ENCODE measurements at regions not wholly inside any gene's neighbourhood (a gene's known extent, or its start where the extent isn't known, plus 50 kb on each side); places are given as distances from the start of the nearest gene placed in this dataset.
"Not testable (repeated sequence)": the region's sequence is repeated elsewhere in the genome, so short reads cannot be mapped to it uniquely, and the experiment has no call there.

DNA sequence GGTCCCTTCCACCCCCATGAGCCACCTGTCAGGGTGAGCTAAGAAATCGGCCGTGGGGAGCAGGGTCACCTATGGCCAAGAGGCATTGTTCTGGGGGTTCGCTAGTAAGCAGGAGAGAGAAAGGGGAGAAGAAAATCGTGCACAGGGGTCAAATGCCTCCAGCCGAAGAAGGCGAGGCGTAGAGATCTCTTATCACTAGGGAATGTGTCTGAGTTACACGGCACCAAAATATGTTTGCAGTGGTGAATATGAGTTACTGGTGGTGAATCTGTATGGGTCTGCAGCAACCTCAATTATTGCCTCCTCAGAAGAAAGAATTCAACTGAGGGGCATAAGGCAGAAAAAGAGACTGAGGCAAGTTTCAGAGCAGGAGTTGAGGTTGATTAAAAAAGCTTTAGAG is 54.2 kb upstream of the RABGAP1L start:
- no peak for DNase-seq

- no peak for DNase-seq
Observed at GRCh38 chr1:174103766-174104165, 55.6 kb upstream of the RABGAP1L start.

GRCh38 chr1:174101976-174102375 is 57.3 kb upstream of the RABGAP1L start:
- DNase-seq = not testable (repeated sequence)

DNA sequence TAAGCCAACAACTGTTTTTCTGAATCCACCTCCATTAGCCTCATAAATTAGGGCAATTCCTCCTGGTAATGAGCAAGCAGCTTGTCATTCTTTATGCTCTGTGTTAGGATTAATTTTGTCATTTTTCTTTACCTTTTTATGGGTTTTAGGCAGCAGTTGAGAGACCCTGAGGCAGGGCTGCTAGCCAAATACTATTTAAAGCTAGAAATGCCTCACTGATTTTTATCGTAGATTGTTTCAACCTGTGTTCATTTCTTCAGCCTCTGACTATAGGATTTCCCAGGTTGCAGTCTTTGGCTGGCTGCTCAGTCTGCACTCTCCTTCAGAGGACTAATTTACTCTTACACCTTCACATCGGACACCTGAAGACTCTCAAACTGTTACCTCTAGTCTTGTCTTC is 61.9 kb upstream of the RABGAP1L start:
- DNase-seq = no peak

GRCh38 chr1:174093789-174094188 is 65.5 kb upstream of the RABGAP1L start:
- DNase-seq = not testable (repeated sequence)

DNA sequence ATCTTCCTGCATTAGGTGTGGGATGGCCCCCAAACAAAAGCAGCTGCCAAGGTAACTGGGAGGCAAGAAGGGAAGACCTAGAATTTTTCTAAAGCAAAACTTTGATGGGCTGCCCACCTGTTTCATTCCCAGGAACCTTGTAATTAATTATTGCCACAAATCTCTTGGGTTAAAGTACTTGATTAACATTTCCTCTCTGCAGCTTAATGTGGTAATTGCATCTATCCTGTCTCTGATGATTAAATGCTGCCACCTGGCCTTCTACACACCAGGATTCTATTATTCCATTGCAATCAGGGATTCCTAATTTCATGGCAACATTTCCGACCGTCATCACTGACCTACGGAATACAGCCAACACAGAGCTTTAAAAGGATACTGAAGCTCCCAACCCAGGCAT is 68.3 kb upstream of the RC3H1 start:
- no peak for DNase-seq

- DNase-seq = no peak
Observed at GRCh38 chr1:174080819-174081218, 58.7 kb upstream of the RC3H1 start.

GRCh38 chr1:174079796-174080195 is 57.6 kb upstream of the RC3H1 start:
- DNase-seq = no peak

GRCh38 chr1:174078916-174079315 is 56.8 kb upstream of the RC3H1 start:
- DNase-seq = not testable (repeated sequence)

DNA sequence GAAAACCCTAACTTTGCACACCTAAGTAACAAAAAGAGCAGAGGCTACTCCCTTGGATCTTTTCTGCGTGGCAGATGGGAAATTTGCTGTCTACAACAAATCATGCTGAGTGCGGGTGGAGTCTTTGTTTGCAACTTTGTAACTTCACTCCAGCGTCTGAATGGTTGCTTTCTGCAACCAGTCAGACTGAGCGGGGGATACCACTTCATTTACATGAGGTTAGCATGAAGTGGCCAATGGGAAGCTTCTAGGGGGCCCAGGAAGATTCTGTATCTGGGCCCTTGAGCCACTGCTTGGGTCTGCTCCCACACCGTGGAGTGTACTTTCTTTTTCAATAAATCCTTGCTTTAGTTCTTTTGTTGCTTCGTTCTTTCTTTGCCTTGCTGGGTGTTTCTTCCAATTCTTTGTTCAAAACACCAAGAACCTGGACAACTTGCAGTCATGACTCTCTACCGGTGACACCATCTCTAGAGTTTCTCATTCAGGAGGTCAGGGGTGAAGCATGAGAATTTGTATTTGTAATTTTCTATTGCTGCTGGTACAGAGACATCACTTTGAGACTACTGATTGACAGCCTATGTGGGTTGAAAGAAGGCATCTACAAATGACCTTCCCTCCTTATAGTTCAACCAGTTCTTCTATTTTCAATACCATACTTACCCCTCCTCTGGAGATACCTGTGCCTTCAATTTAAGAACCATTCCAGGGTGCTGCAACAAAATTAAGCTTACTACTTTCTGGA is 55.8 kb upstream of the RC3H1 start:
- DNase-seq = no peak

GRCh38 chr1:174075245-174075692 is 53.1 kb upstream of the RC3H1 start:
- no peak for DNase-seq

DNA sequence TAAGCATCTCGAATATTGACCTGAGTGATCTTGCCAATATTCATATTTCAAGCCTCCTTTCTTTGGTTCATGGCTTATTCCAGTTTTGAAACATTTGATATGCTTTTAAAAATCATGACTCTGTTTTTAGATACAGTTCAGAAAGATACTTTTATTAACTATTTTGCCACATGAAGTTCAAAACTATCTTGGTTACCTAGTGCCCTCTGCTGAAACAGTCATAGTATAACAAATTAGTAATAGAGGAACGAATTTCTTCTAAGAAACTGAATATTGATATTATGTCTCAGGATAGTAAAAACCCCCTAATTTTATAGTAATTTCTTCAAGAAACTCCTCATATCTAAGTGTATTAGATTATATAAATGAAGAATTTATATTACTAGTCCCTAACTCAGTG is 52.6 kb upstream of the RC3H1 start:
- peak in 1 of 2 donors; percentile 22 for DNase-seq

DNA sequence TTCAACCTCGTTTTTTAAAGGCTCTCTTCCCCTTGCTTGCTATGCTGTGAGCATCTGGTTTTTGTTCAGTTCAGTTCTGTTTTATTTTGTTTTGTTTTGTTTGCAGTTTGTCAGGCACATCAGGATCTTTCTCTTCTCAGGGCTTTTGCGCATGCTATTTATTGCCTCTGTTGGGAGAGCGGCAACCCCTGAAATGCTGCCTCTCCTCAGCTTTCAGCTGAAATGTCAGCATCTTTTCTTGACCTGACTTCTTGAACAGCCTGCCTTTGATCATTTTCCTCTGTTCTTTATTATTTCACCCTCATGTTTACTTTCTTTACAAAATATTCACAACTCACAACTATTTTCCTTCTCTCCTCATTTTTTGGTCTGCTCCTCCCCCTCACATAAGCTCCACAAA is 50.4 kb upstream of the RC3H1 start:
- no peak for DNase-seq
